ENCODE measurements at regions not wholly inside any gene's neighbourhood (a gene's known extent, or its start where the extent isn't known, plus 50 kb on each side); places are given as distances from the start of the nearest gene placed in this dataset.

GRCh38 chr5:62684310-62684709 is 105.7 kb downstream of the LRRC70 start:
- in situ Hi-C loops (cut with MboI), result no loop called here
- Histone ChIP-seq H3K27me3 (ENCODE audit: control insufficient read depth in 2 of 2, insufficient read depth in 2 of 2, low read length in 2 of 2) (no peaks in the 10 kb centered on the region), H3K27ac (ENCODE audit: extremely low read depth, low read depth, low read length) (no peak overlapping the region), H4K20me1 (replicated peaks; ENCODE audit: control insufficient read depth, insufficient read depth, low read length) (no peaks in the 10 kb centered on the region), H3K9me1 (ENCODE audit: control insufficient read depth, insufficient read depth, low read length) (no peaks in the 10 kb centered on the region), H2AFZ (ENCODE audit: low read depth, low read length) (no peak overlapping the region), H3K36me3 (ENCODE audit: control insufficient read depth, insufficient read depth, low read length) (no peaks in the 10 kb centered on the region), H3K4me2 (ENCODE audit: insufficient read depth, low read length) (no peak overlapping the region), H3K4me1 (replicated peaks in 1 of 2; ENCODE audit: control insufficient read depth in 2 of 2, insufficient read depth in 2 of 2, low read length in 2 of 2) (no peaks in the 10 kb centered on the region), H3K9ac (ENCODE audit: insufficient read depth in 1 of 2, low read depth in 2 of 2, low read length in 2 of 2) (no peak overlapping the region), H3K9me3 (replicated peaks; ENCODE audit: control insufficient read depth, insufficient read depth, low read depth, low read length) (no peaks in the 10 kb centered on the region), H3K4me3 (no peak overlapping the region), H3K79me2 (ENCODE audit: control insufficient read depth, insufficient read depth, low read length) (no peaks in the 10 kb centered on the region)
- intact Hi-C loops (cut with micrococcal nuclease), result no loop called here
- ATAC-seq (no peak), DNase-seq (ENCODE audit: extremely low read depth in 1 of 4, low spot score in 3 of 4) (no peak), FAIRE-seq (no peak)
- 0% methylated on average over 1 of the region's 1 CpG for WGBS (ENCODE audit: insufficient coverage, low coverage, missing lambda C conversion rate)
- BruUV-seq (replicated peaks), result no TSS peak
- no peak for TF ChIP-seq ZFP36 (IDR thresholded peaks at IDR 0.05; ENCODE audit: low read depth, low read length, partially characterized antibody)
- TF ChIP-seq RAD51 (IDR thresholded peaks at IDR 0.05; ENCODE audit: borderline replicate concordance, low read depth), result no peak
- no peak for TF ChIP-seq ERF (CRISPR knock-in tag; IDR thresholded peaks at IDR 0.05)
- no peak for TF ChIP-seq TCF7L2 (IDR thresholded peaks at IDR 0.05; ENCODE audit: low read depth, low read length)
- TF ChIP-seq RBFOX2 (IDR thresholded peaks at IDR 0.05; ENCODE audit: low read depth, low read length), result no peak
- TF ChIP-seq EZH2 (IDR thresholded peaks at IDR 0.05; ENCODE audit: borderline replicate concordance, low read depth, low read length), result no peak
- TF ChIP-seq PHF8 (IDR thresholded peaks at IDR 0.05; ENCODE audit: borderline replicate concordance, low read length), result no peak
- no peak for TF ChIP-seq MEF2A (IDR thresholded peaks at IDR 0.05; ENCODE audit: control insufficient read depth, low read depth, low read length)
- no peak for TF ChIP-seq ZNF436 (CRISPR knock-in tag; IDR thresholded peaks at IDR 0.05)
- TF ChIP-seq ZNF165 (CRISPR knock-in tag; IDR thresholded peaks at IDR 0.05; ENCODE audit: borderline replicate concordance), result no peak
- CTCF ChIA-PET (ENCODE audit: low intra/inter-chr PET ratio), result no interaction called here
- POLR2A ChIA-PET, result interaction anchor here (0.7 kb wide), 1 partner anchor 14 kb away, joined by 3 read pairs; no protein-coding TSS in a partner anchor

Data from K562 (cell line).